Body of pancreas (tissue), 4 donors: ENCODE measurements at regions not wholly inside any gene's neighbourhood (a gene's known extent, or its start where the extent isn't known, plus 50 kb on each side); places are given as distances from the start of the nearest gene placed in this dataset.

Experiments used
- CTCF ChIP-seq, 7 experiments: fragments of 450-650 bp in 4 of 7; fragments of 200-600 bp in 3 of 7; sonication (generic) in 3 of 7; IDR thresholded peaks; one replicate each; pipeline ENCODE4 v1.5.1; 2016 to 2019; ENCODE audit warnings: antibody characterized with exemption in 7 of 7
- POLR2A ChIP-seq, 3 donors: fragments of 450-650 bp; IDR thresholded peaks; one replicate each; pipeline ENCODE4 v1.6.1; 2016; ENCODE audit warnings: antibody characterized with exemption in 3 of 3, mild to moderate bottlenecking in 2 of 3

DNA sequence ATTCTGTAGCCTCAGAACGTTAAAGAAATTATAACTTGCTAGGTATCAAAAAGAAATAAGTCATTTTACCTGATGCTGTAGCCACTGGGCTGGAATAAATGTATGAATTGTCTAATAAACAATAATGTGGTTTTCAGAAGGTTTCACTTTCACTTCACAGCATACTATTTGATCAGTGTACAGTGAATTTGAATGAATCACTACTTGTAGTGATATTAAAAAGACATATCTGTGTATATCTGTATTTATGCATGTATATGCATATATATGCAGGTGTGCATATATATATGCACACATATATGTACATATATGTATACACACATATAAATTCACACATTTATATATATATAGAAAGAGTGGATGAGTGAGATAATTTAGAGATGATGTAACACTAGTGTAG is 440.0 kb upstream of the PCDH10 start:
- TF ChIP-seq CTCF (IDR thresholded peaks at IDR 0.05) (no peak), POLR2A (IDR thresholded peaks at IDR 0.05) (no peak)
